Transverse colon (tissue), 3 donors: ENCODE measurements at regions not wholly inside any gene's neighbourhood (a gene's known extent, or its start where the extent isn't known, plus 50 kb on each side); places are given as distances from the start of the nearest gene placed in this dataset.

Experiments
- CTCF ChIP-seq, 5 experiments: fragments of 200-600 bp in 3 of 5; fragments of 450-650 bp in 2 of 5; sonication (generic) in 3 of 5; IDR thresholded peaks; 1 replicate in 2 of 5; 2 replicates in 3 of 5; pipeline ENCODE4 v1.5.1; 2016 to 2017; ENCODE audit warnings: antibody characterized with exemption in 5 of 5, inconsistent platforms in 3 of 5, mild to moderate bottlenecking in 2 of 5, moderate library complexity in 1 of 5
- POLR2A ChIP-seq: fragments of 450-650 bp; IDR thresholded peaks from one replicate; pipeline ENCODE4 v1.6.1; 2016; ENCODE audit warnings: antibody characterized with exemption, mild to moderate bottlenecking, moderate library complexity

GRCh38 chr12:73262788-73263381 is 990.7 kb downstream of the TRHDE start:
- TF ChIP-seq POLR2A (no peak), CTCF (IDR thresholded peaks at IDR 0.05) (no peak)
